ENCODE measurements at regions not wholly inside any gene's neighbourhood (a gene's known extent, or its start where the extent isn't known, plus 50 kb on each side); places are given as distances from the start of the nearest gene placed in this dataset.
A peak's percentile ranks its signal among the peaks of the same experiment; 100 is the strongest.

DNA sequence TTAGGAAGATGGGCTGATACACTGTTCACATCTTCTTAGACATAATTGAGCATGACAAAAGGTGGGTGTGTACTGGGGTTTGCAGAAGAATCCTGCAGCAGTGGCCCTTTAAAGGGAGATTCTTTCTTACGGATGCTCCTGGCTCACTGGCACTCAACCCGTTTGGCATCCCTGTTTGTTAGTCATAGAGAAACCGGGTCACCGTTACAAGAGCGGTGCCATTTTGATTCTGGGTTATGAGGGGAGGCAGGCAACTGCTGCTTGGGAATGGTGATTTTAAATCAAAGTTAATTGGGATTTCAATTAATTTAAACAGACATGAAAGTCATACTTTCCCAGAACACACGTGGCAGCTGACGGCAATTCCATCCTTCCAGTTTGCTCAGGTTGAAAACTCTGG, 245.8 kb downstream of the AACS start:
- whole genome bisulfite sequencing (ENCODE audit: insufficient coverage) = 75% methylated on average over 7 of the region's 7 CpGs
- H3K27ac ChIP-seq (ENCODE audit: low read depth, low read length) = no peak overlapping the region
- H3K27me3 ChIP-seq (ENCODE audit: control insufficient read depth, insufficient read depth, low read length) = no peaks in the 10 kb centered on the region
- H3K36me3 ChIP-seq (ENCODE audit: control insufficient read depth, insufficient read depth, low read length) = no peaks in the 10 kb centered on the region
- H3K4me1 ChIP-seq (ENCODE audit: control insufficient read depth, insufficient read depth, low read length) = peaks cover 28% of the 10 kb centered on the region
- no peak overlapping the region for H3K4me3 ChIP-seq (ENCODE audit: low read depth, low read length)
- DNase-seq (ENCODE audit: low read depth in 4 of 6, low spot score in 6 of 6) = no peak
- no peaks in the 10 kb centered on the region for H3K9me3 ChIP-seq (ENCODE audit: control insufficient read depth, insufficient read depth, low read length)

DNA sequence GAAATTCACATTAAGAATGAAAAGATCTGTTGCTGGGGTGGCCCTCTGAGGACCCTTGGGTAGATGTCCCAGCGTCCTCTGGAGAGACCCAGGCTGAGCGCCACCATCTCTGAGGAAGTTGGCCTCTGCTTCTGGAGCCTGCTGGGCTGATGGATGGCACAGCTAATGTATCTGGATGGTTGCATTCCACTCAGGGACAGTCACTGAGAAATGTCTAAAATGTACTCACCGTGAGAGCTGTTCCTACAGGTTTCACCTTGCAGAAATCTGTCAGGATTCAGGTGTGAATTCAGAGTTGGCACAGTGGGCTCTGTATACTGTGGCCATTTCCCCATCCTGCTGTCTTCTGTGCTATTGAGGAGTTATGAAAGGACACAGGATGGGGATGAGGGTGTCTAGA, 247.2 kb downstream of the AACS start:
- no peaks in the 10 kb centered on the region for H3K36me3 ChIP-seq (ENCODE audit: control insufficient read depth, insufficient read depth, low read length)
- peaks cover 28% of the 10 kb centered on the region for H3K4me1 ChIP-seq (ENCODE audit: control insufficient read depth, insufficient read depth, low read length)
- WGBS (ENCODE audit: insufficient coverage) = 89% methylated on average over 3 of the region's 3 CpGs
- no peak for DNase-seq (ENCODE audit: low read depth in 4 of 6, low spot score in 6 of 6)
- H3K9me3 ChIP-seq (ENCODE audit: control insufficient read depth, insufficient read depth, low read length) = no peaks in the 10 kb centered on the region
- no peak overlapping the region for H3K4me3 ChIP-seq (ENCODE audit: low read depth, low read length)
- H3K27me3 ChIP-seq (ENCODE audit: control insufficient read depth, insufficient read depth, low read length) = no peaks in the 10 kb centered on the region
- H3K27ac ChIP-seq (ENCODE audit: low read depth, low read length) = no peak overlapping the region

DNA sequence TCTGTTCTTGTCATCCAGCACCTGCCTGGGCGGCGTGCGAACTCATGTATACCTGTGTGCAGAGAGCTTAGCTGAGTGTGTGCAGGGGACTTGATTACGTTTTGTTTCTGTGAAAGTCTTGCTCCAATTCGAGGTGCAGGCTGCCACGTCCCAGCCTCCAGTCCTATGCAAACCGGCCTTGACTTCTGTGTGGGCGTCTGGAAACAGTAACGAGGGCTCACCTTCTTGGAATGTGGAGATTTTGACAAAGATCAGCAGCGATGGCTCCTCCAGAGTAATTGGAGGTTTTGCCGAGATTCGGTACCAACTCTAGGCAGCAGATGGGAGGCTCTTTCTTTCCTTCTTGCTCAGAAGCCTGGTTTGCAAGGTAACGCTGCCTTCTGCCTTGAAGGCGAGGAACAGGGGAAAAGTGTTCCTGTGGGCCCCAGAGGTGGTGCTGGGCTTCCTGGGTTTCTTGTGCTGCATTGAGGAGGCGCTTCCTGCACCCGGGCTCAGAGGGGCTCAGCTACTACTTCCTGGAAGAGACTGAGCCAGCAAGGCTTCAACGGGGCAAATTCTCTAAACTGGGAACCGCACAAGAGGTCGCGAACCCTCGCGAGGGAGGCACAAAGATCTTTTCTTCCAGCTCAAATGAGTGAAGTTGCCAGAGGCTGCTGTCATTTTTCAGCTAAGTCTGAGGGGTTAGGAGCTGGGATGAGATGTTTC, 249.0 kb downstream of the AACS start:
- H3K36me3 ChIP-seq (ENCODE audit: control insufficient read depth, insufficient read depth, low read length) = no peaks in the 10 kb centered on the region
- H3K4me3 ChIP-seq (ENCODE audit: low read depth, low read length) = no peak overlapping the region
- peak in 2 of 6 donors; percentile 35 to 65 for DNase-seq (ENCODE audit: low read depth in 4 of 6, low spot score in 6 of 6)
- H3K27ac ChIP-seq (ENCODE audit: low read depth, low read length) = peak overlapping the region; percentile 85
- H3K9me3 ChIP-seq (ENCODE audit: control insufficient read depth, insufficient read depth, low read length) = no peaks in the 10 kb centered on the region
- H3K27me3 ChIP-seq (ENCODE audit: control insufficient read depth, insufficient read depth, low read length) = no peaks in the 10 kb centered on the region
- WGBS (ENCODE audit: insufficient coverage) = 48% methylated on average over 21 of the region's 22 CpGs
- peaks cover 28% of the 10 kb centered on the region for H3K4me1 ChIP-seq (ENCODE audit: control insufficient read depth, insufficient read depth, low read length)

DNA sequence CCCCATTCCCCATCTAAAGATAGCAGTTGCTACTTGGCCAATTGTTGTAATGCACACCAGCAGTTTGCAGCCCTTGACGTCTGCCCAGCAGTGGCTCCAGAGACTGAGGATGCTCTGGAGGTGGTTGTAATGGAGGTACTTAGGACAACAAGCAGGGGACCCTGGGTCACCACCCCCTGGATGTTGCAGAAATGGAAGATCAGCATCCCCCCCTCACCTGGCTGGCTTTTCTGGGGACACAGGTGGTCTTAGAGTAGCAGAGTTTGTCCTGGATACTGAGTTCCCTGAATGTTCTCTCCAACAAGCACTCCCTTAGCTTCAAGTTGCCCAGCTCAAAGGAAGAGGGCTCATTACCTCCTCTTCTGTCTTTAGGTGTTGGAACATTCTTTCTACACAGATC, 250.5 kb downstream of the AACS start:
- Histone ChIP-seq H3K9me3 (ENCODE audit: control insufficient read depth, insufficient read depth, low read length) (no peaks in the 10 kb centered on the region), H3K4me3 (ENCODE audit: low read depth, low read length) (no peak overlapping the region), H3K27ac (ENCODE audit: low read depth, low read length) (peak overlapping the region; percentile 85), H3K36me3 (ENCODE audit: control insufficient read depth, insufficient read depth, low read length) (no peaks in the 10 kb centered on the region), H3K4me1 (ENCODE audit: control insufficient read depth, insufficient read depth, low read length) (peaks cover 24% of the 10 kb centered on the region), H3K27me3 (ENCODE audit: control insufficient read depth, insufficient read depth, low read length) (no peaks in the 10 kb centered on the region)
- 89% methylated on average over 1 of the region's 1 CpG for WGBS (ENCODE audit: insufficient coverage)
- DNase-seq (ENCODE audit: low read depth in 4 of 6, low spot score in 6 of 6) = no peak

DNA sequence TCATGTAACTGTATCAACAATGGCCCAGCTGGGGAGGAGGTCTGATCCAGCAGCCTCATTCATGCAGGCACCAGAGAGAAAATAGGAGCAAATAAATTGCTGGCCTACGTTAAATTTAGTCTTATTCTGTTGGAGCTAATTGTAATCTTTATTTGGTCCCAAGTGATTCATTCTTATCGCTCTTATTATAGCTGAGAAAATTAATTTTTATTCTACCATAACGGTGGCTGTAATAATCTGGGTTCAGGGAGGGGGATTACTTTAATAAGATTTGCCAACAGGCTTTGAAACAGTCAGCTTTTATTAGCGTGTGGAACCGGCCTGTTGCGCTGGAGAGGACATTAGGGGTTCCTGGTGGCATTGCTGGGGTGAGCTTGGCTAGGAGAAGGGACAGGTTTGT, 254.9 kb downstream of the AACS start:
- no peaks in the 10 kb centered on the region for H3K9me3 ChIP-seq (ENCODE audit: control insufficient read depth, insufficient read depth, low read length)
- no peaks in the 10 kb centered on the region for H3K36me3 ChIP-seq (ENCODE audit: control insufficient read depth, insufficient read depth, low read length)
- H3K4me3 ChIP-seq (ENCODE audit: low read depth, low read length) = no peak overlapping the region
- no peaks in the 10 kb centered on the region for H3K27me3 ChIP-seq (ENCODE audit: control insufficient read depth, insufficient read depth, low read length)
- 73% methylated on average over 3 of the region's 6 CpGs for WGBS (ENCODE audit: insufficient coverage)
- H3K4me1 ChIP-seq (ENCODE audit: control insufficient read depth, insufficient read depth, low read length) = peaks cover 6% of the 10 kb centered on the region
- DNase-seq (ENCODE audit: low read depth in 4 of 6, low spot score in 6 of 6) = peak in 1 of 6 donors; percentile 90
- no peak overlapping the region for H3K27ac ChIP-seq (ENCODE audit: low read depth, low read length)

DNA sequence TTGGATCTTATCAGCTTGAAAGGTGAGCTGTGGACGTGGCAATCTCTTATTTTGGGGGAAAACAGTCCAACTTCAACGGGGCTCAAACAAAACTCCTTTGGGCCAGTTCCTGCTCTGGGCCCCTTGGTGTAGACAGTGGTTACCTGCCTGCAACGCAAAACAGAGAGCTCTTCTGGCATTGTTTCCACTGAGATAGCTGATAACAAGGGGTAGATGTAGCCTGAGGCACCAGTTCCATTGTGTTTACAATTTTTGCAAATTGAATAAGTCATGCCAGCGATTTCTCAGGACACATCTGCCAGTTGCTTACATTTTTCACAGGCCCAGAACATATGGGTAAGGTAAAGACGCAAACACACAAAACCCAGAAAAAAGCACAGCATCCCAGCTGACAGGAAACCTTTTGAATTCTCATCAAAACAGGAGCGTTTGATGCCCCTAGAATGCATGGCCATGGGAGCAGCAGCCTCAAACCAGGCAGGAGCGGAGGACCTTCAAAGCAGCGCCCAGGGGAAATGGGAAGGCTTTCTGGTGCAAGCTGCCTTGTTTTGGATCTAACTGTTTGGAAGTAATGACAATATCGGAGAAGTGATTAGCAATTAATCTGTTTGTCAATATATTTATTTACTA, 259.7 kb downstream of the AACS start:
- peaks cover 4% of the 10 kb centered on the region for H3K9me3 ChIP-seq (ENCODE audit: control insufficient read depth, insufficient read depth, low read length)
- peaks cover 4% of the 10 kb centered on the region for H3K27me3 ChIP-seq (ENCODE audit: control insufficient read depth, insufficient read depth, low read length)
- H3K4me3 ChIP-seq (ENCODE audit: low read depth, low read length) = no peak overlapping the region
- H3K27ac ChIP-seq (ENCODE audit: low read depth, low read length) = no peak overlapping the region
- H3K36me3 ChIP-seq (ENCODE audit: control insufficient read depth, insufficient read depth, low read length) = no peaks in the 10 kb centered on the region
- 93% methylated on average over 3 of the region's 9 CpGs for WGBS (ENCODE audit: insufficient coverage)
- peaks cover 17% of the 10 kb centered on the region for H3K4me1 ChIP-seq (ENCODE audit: control insufficient read depth, insufficient read depth, low read length)
- no peak for DNase-seq (ENCODE audit: low read depth in 4 of 6, low spot score in 6 of 6)

DNA sequence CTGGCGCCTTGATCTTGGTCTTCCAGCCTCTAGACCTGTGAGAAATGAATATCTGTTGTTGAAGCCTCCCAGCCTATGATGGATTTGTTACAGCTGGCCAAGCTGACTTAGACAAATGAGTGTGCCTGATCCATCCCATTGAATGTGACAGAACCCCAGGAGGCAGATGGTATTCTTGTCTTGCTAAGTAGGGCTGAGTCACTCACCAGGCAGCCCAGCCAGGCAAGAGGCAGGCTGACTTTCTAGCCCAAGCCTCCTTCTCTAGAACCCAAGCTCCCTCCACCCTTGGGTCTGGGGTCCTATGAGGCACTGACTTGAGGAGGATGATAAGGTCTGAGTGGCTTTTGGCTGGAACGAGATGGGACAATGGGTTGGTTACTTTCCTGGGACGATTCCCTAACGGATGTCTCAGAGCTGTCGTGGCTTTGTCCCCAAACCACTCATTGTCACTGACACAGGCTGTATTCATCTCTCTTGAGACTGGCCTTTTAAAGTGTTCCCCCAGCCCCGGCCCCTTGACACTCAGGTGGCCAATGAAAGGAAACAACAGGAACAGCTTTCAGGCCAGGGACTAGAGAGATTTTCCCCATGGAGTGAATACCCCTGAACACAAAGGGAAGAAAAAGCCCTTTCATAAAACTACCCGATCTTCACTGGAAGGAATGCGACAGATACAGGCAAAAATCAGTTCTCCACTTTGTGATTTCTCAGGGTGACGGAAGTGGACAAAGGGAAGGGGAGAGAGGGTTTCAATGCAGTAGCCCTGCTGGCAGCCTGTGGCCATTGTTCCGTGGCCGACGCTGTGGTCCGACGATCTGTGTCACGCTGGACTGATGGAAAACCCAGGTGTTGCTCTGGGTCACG, 264.2 kb downstream of the AACS start:
- 41% methylated on average over 11 of the region's 16 CpGs for WGBS (ENCODE audit: insufficient coverage)
- peaks cover 4% of the 10 kb centered on the region for H3K27me3 ChIP-seq (ENCODE audit: control insufficient read depth, insufficient read depth, low read length)
- no peak overlapping the region for H3K27ac ChIP-seq (ENCODE audit: low read depth, low read length)
- no peaks in the 10 kb centered on the region for H3K36me3 ChIP-seq (ENCODE audit: control insufficient read depth, insufficient read depth, low read length)
- H3K9me3 ChIP-seq (ENCODE audit: control insufficient read depth, insufficient read depth, low read length) = peaks cover 4% of the 10 kb centered on the region
- peaks cover 30% of the 10 kb centered on the region for H3K4me1 ChIP-seq (ENCODE audit: control insufficient read depth, insufficient read depth, low read length)
- DNase-seq (ENCODE audit: low read depth in 4 of 6, low spot score in 6 of 6) = peak in 2 of 6 donors; percentile 22 to 33
- no peak overlapping the region for H3K4me3 ChIP-seq (ENCODE audit: low read depth, low read length)

DNA sequence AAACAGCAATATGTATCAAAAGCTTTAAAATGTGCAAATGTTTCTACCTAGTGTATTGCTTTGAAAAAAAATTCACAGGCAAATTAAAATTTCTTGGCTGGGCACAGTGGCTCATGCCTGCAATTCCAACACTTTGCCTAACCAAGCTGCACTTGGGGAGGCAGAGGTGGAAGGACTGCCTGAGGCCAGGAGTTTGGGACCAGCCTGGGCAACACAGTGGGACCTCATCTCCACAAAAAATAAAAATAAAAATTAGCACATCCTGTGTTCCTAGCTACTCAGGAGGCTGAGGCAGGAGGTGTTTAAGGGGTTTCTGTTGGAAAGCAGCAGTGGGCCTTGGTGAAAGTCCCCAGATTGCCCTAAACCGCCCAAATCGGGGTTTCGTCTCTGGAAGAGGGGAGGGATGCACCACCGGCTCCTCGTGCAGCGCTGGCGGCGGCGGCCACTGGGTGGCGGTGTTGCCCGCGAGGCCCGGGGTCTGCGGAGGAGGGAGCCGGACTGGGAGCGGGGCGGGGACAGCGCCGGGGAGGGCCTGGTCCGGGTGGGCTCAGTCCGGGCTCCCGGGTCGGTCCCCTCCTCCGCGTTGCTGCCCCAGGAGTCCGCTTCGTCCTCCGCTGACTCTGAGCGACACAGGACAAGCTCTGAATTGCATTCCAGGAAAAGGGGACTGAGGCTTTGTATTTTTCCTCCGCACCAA, 265.6 kb downstream of the AACS start:
- H3K27ac ChIP-seq (ENCODE audit: low read depth, low read length) = peak overlapping the region; percentile 41

DNA sequence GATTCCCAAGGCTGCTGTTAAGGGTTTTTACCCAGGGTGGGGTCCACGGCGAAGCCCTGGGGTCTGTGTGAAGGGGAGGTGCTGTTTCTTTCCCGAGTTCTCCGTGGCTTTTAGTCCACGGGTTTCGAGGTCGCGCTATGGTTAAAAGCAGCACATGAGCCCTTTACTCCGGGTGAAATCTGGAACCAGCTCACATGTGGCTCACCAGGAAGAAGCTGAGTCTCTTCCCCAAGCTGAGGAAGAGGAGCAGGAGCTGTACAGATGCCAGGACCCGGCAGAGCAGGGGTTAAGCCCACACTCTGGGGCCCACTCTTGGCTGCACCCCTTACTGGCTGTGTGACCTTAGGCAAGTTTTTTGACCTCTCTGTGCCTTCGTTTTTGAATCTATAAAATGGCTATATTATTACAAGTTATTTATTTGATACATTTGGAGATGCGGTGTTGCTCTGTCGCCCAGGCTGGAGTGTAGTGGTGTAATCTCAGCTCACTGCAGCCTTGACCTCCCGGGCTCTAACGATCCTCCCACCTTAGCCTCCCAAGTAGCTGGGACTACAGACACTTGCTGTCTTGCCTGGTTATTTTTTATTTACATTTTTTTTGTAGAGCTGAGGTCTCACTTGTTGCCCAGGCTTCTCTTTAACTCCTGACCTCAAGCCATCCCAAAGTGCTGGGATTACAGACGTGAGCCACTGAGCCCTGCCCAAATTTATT, 266.3 kb downstream of the AACS start:
- H3K4me3 ChIP-seq (ENCODE audit: low read depth, low read length) = peak overlapping the region; percentile 34
- H3K27me3 ChIP-seq (ENCODE audit: control insufficient read depth, insufficient read depth, low read length) = peaks cover 4% of the 10 kb centered on the region
- DNase-seq (ENCODE audit: low read depth in 4 of 6, low spot score in 6 of 6) = peak in 1 of 6 donors; percentile 62
- H3K27ac ChIP-seq (ENCODE audit: low read depth, low read length) = peak overlapping the region; percentile 41
- 4% methylated on average over 10 of the region's 16 CpGs for WGBS (ENCODE audit: insufficient coverage)
- peaks cover 27% of the 10 kb centered on the region for H3K4me1 ChIP-seq (ENCODE audit: control insufficient read depth, insufficient read depth, low read length)
- H3K9me3 ChIP-seq (ENCODE audit: control insufficient read depth, insufficient read depth, low read length) = peaks cover 4% of the 10 kb centered on the region
- no peaks in the 10 kb centered on the region for H3K36me3 ChIP-seq (ENCODE audit: control insufficient read depth, insufficient read depth, low read length)

More for the DNA sequence above, 265.6 kb downstream of the AACS start:
- DNase-seq (ENCODE audit: low read depth in 4 of 6, low spot score in 6 of 6) = peak in 5 of 6 donors; percentile 52 to 92 (median 63)
- H3K36me3 ChIP-seq (ENCODE audit: control insufficient read depth, insufficient read depth, low read length) = no peaks in the 10 kb centered on the region
- H3K9me3 ChIP-seq (ENCODE audit: control insufficient read depth, insufficient read depth, low read length) = peaks cover 4% of the 10 kb centered on the region
- H3K4me1 ChIP-seq (ENCODE audit: control insufficient read depth, insufficient read depth, low read length) = peaks cover 30% of the 10 kb centered on the region
- WGBS (ENCODE audit: insufficient coverage) = under 1% methylated on average over 29 of the region's 30 CpGs
- peak overlapping the region; percentile 34 for H3K4me3 ChIP-seq (ENCODE audit: low read depth, low read length)
- peaks cover 4% of the 10 kb centered on the region for H3K27me3 ChIP-seq (ENCODE audit: control insufficient read depth, insufficient read depth, low read length)

Measured in spinal cord (tissue), 9 donors.